ENCODE measurements at regions not wholly inside any gene's neighbourhood (a gene's known extent, or its start where the extent isn't known, plus 50 kb on each side); places are given as distances from the start of the nearest gene placed in this dataset.
"Not testable (repeated sequence)": the region's sequence is repeated elsewhere in the genome, so short reads cannot be mapped to it uniquely, and the experiment has no call there.

DNA sequence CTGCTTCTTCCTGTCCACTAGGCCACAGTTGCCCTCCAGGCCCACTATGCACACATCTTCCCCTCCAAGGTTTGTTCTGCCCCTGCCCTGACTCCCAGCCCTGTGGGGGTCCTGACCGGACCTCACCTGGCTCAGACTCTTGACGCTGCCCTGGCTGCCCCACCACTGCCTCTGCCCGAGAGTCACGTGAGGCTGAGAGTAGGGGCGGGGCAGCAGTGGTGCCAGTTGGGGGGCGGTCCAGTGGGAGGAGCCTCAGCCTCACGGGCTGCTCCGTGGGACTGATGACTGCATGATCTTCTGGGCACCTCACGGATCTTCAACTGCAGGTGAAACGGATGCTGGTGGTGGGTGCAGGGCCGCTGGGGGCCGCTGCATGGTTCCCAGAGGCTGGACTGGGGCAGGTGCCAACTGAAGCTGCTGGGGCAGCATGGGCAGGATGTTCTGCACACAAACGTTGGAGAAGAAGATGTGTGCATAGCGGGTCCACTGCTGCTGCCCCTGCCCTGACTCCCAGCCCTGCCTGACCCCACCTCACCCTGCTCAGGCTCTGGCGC lies 77.6 kb downstream of the HHIPL2 start:
- not testable (repeated sequence) for DNase-seq

- no peak for DNase-seq
Measured at GRCh38 chr1:222466150-222466865, 81.6 kb downstream of the HHIPL2 start.

DNA sequence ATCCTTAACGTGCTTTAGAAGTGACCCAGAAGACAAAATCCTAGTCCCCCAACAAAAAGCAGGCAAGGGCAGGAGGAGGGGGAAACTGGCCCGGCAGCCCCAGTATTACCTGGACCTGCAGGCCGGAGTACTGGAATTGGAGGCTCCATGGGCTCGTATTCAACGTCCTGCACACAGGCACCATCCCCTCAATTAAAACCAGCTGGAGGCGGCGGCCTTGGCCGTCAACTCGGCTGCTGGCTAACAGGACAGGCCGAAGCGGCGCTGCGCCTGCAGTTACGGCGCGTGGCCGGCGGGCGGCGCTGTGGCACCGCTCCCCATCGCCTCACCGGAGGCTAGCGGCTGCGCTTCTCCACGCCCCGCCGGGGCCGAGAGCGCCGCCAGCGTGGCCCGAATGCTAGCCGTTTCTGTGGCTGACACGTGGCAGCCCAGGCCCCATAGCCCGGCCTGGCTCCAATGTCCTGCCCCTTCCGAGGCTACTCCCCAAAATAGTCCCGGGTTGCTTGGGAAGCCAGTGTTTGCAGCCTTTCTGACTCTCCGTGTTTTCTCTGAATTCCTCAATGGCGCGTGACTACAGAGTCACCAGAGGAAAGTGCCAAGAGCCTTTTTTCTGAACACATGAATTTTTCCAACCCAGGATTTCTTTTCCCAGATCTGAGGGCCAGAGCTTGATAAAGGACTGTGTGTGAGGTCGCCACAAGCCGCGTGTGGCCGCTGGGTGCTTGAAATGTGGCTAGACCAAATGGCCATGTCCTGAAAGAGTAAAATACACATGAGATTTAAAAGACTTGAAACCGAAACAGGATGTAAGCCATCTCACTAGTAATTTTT lies 82.5 kb downstream of the HHIPL2 start:
- DNase-seq, result peak; percentile 86

DNA sequence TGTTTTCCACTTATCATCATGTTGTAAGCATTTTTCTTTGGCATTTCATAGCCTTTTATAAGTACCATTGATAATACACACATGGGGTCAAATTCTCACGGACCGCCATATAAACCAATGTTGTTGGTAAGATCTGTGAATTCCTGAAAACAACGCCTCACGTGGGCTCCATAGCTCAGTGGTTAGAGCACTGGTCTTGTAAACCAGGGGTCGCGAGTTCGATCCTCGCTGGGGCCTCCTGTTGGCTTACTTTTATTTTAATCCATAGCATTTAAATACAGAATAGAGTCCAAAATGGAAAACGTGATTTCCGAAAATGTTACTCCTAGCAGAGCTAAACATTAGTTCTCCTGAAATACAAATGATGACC lies 83.1 kb downstream of the HHIPL2 start:
- DNase-seq, result peak; percentile 87

- DNase-seq, result no peak
Measured at GRCh38 chr1:222463059-222463730, 84.7 kb downstream of the HHIPL2 start.

GRCh38 chr1:222462601-222463000 lies 85.3 kb downstream of the HHIPL2 start:
- DNase-seq, result no peak

DNA sequence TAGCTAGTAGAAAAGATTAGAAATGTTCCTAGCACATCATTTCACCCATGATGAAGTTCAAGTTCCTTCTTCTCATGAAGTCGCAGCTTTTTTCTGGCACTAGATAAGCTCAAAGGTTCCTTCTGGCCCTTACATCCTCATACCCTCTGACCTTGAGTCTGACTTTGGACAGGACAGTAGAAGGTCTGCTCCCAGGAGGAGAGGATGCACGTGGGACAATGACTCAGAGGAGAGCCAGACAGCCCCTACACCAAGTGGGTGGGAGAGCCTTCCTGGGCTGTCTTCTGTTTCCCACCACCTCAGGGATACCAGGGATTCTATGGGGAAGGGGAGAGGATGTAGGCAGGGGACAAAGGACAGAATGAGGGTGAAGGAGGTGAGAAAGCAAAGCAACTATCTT lies 86.0 kb downstream of the HHIPL2 start:
- no peak for DNase-seq

DNA sequence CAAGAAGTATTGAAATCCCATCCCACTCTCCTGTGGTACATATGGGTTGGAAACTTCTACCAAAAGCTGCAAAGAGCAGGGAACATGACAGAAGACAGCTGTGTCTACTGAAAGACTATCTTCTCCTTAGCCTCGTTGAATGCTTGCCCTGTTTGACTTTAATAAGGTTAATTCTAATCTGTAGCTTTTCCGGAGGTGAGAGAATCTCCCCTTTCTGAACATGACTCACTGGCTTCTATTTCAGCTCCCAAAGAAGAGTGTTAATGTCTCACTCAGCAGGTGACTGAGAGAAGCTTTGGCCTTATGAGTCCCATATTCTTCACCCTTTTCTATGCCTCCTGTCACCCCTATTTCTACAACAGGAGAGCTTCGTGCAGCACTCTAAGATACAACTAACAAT lies 88.3 kb downstream of the HHIPL2 start:
- DNase-seq, result no peak

DNA sequence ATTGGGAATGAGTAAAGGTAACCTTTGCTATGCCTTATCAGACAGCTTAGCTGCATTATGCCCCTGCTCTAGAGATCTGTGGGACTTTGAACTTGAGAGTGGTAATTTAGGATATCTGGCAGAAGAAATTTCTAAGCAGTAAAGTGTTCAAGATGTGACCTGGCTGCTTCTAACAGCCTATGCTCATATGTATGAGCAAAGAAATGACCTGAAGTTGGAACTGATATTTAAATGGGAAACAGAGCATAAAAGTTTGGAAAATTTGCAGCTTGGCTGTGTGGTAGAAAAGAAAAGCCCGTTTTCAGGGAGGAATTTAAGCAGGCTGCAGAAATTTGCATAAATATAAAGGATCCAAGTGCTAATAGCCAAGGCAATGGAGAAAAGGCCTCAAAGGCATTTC lies 90.4 kb downstream of the HHIPL2 start:
- no peak for DNase-seq

- DNase-seq, result no peak
Measured at GRCh38 chr1:222457084-222457483, 90.8 kb downstream of the HHIPL2 start.

DNA sequence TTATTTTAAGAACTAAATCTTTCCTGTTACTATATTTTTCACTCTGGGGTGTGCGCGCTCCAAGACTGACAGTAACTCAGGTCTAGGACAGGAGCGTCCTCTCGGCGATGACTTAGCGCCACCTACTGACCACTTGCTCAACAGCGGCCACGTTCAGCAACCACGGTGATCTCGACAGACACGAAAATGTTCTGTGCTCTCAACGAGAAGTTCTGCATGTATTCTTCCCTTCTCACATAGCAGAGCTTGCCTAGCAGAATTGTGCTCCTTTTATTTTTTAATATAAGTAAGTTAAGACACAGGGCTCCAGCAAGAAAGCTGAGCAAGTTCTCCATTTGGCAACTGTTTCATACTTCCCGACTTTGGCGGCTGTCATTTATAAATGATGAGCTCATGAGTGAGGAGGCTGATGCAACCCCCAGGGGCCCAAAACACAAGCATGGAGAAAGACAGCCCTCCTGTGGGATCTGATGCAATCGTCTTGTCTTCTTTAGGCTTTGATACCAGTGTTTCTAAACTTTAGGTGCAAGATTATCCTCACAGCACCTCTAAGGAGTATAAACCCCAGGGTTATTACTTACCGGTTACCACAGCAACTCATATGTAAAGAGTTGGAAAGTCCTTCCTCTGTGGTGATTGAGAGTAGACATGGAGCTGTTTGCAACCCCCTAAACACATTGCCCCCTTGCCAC lies 92.6 kb downstream of the HHIPL2 start:
- peak; percentile 88 for DNase-seq

DNA sequence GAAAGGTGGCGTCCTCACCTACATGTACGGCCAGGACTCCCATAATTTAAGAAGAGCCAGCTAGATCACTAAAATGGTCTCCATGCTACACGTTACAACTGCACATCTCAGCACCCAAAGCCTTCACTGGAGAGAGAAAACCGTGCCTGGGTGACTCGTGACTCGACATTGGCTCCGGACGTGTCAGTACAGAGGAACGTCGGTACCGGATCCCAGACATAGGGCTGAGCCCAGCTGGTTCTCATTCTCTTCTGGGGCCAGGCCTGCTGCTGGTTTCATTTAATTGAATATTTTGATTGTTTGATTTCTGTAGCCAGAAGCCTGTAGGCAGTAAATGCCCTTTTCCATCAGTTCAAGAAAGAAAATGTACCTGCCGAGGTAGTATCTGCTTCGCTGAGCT lies 93.1 kb downstream of the HHIPL2 start:
- no peak for DNase-seq

DNA sequence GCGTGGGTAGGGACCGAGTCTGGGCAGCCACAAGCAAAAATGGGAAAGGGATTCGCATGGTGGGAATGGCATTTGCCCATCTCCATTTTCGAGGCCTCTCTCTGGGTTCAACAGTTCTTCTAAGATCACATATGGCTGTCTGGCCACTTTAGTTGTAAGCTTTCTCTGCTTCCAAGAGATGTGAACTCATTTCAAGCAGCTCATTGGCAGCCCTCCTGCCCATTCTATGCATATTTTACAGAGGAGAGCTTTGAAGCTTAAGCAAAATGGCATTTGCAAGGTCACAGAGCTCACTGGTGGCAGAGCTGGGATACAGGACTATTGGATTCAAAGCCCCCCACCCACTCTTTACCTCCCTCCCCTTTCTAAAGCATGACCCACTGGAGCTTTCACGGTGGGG lies 93.7 kb downstream of the HHIPL2 start:
- DNase-seq, result no peak

GRCh38 chr1:222452031-222452430 lies 95.9 kb downstream of the HHIPL2 start:
- no peak for DNase-seq

- no peak for DNase-seq
Measured at GRCh38 chr1:222443566-222443965, 104.3 kb downstream of the HHIPL2 start.

DNA sequence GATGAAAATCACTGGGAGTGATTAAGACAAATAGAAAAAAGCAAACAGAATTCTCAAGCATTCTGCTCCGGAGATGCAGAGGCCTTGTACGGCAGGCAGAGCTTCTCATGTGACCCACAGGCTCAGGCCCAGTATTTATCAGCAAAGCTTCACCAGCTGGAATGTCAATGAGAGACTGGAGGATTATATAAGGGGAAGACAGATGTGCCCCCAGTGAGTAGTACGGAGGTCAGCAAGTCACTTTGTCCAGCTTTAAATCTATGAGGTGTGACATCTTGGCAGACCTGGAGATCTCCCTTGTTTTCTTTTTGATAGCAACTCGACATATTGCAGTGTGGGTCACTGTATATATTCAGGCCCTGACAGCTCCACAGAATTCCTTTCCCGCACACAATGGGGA lies 106.8 kb downstream of the HHIPL2 start:
- DNase-seq, result no peak

DNA sequence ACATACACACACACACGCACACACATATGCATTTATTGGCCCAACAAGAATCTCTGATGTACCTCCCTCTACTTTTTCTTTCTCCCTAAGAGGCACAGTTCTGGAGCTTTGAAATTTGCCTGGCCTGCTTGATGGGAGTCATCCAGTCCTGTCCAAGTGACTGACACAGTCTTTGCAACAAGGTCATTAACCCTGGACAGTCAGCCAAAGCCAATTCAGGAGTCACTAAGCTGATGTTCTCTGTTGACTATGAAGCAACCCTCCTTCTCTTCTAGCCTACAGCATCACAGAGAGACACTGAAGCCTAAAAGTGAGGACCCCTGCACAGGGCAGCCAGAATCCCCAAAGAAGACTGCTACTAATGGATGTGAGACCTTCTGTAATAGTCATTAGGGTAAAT lies 123.1 kb downstream of the HHIPL2 start:
- DNase-seq, result no peak

DNA sequence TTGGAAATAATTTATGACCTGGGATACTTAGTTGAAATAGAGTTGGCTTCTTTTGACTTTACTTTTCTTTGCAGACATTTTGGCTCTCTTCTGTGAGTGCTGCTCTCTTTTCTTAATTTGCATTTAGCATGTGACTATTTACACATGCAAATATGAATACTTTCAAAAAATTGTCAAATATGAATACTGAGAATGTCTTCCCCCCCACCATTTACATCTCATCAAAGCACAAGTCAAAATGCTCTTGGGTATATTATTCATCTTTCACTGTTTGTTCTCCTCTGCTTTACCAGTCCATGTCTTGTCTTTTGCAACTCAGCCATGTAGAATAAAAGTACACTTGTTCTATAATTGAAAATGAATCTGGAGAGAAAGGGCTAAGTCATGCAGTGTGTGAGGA lies 126.5 kb downstream of the HHIPL2 start:
- no peak for DNase-seq

GRCh38 chr1:222420633-222421032 lies 127.3 kb downstream of the HHIPL2 start:
- no peak for DNase-seq

DNA sequence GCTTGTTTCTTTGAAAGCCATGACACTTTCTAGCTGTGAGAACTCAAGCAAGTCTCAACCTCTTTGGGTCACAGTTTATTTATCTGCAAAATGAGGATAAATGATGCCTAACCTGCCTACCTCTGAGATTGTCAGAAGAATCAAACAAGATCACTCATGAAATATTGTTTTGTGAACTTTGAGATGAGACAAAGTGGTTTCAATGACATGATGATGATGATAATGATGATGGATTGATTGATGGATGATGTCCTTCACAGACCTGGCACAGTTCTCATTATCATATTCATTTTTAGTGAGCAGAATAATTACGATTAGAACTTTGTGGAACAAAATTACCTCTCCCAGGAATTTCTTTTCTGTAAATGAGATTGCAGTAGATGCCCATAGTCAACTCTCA lies 129.2 kb downstream of the HHIPL2 start:
- DNase-seq, result no peak

- DNase-seq, result no peak
Measured at GRCh38 chr1:222417264-222417663, 130.6 kb downstream of the HHIPL2 start.

- peak; percentile 43 for DNase-seq
Measured at GRCh38 chr1:222416001-222416791, 131.7 kb downstream of the HHIPL2 start.

Data from stimulated activated CD8-positive, alpha-beta memory T cell treated with anti-CD3 and anti-CD28 coated beads, Interleukin-4, amount 100 ng/mL, for 48 hours (primary cell).